Tibial nerve (tissue), 4 donors: ENCODE measurements at regions not wholly inside any gene's neighbourhood (a gene's known extent, or its start where the extent isn't known, plus 50 kb on each side); places are given as distances from the start of the nearest gene placed in this dataset.

Experiments used
- DNase-seq, 2 donors: peaks; one replicate each; pipeline ENCODE4 v3.0.0-alpha.2; 2019; ENCODE audit warnings: low spot score in 2 of 2
- H3K27ac ChIP-seq, 4 donors: fragments of 200-600 bp; sonication (generic) in 3 of 4; one replicate each; pipeline ENCODE4 v1.5.1; 2017 to 2019; ENCODE audit warnings: mild to moderate bottlenecking in 1 of 4
- H3K27me3 ChIP-seq, 2 donors: fragments of 200-600 bp; sonication (generic) in 1 of 2; one replicate each; pipeline versions ENCODE4 v1.5.1 to v1.6.0; 2017 to 2019
- H3K36me3 ChIP-seq, 3 donors: fragments of 200-600 bp; sonication (generic); one replicate each; pipeline ENCODE4 v1.5.1; 2018 to 2019
- H3K4me1 ChIP-seq, 4 donors: fragments of 200-600 bp; sonication (generic) in 3 of 4; one replicate each; pipeline ENCODE4 v1.5.1; 2017 to 2019
- H3K4me3 ChIP-seq, 4 donors: fragments of 200-600 bp; sonication (generic) in 3 of 4; one replicate each; pipeline ENCODE4 v1.5.1; 2017 to 2019; ENCODE audit warnings: mild to moderate bottlenecking in 1 of 4, moderate library complexity in 1 of 4
- H3K9me3 ChIP-seq, 4 donors: fragments of 200-600 bp; sonication (generic) in 3 of 4; one replicate each; pipeline ENCODE4 v1.5.1; 2017 to 2019
- CTCF ChIP-seq, 5 experiments: fragments of 200-600 bp in 3 of 5; fragments of 450-650 bp in 2 of 5; sonication (generic) in 3 of 5; IDR thresholded peaks; one replicate each; pipeline ENCODE4 v1.5.1; 2016 to 2019; ENCODE audit warnings: antibody characterized with exemption in 5 of 5, mild to moderate bottlenecking in 3 of 5, moderate library complexity in 2 of 5
- EP300 ChIP-seq, 2 donors: sonication (generic); formaldehyde crosslinking; IDR thresholded peaks; one replicate each; pipeline ENCODE4 v1.6.1; 2017; ENCODE audit warnings: antibody characterized with exemption in 2 of 2, mild to moderate bottlenecking in 1 of 2
- POLR2A ChIP-seq, 2 donors: fragments of 450-650 bp; IDR thresholded peaks; one replicate each; pipeline ENCODE4 v1.6.1; 2017; ENCODE audit warnings: antibody characterized with exemption in 2 of 2, mild to moderate bottlenecking in 2 of 2, moderate library complexity in 2 of 2
- WGBS, 2 donors: methylation state at CpG; one replicate each; pipeline ENCODE4 v1.1.5; 2018; 5-methylcytosine and 5-hydroxymethylcytosine counted together

GRCh38 chr5:13640270-13640669 is 304.2 kb downstream of the DNAH5 start:
- no peak overlapping the region for H3K4me3 ChIP-seq
- WGBS, 2 donors, result 63% methylated on average over 2 of the region's 2 CpGs
- H3K27me3 ChIP-seq, result no peaks in the 10 kb centered on the region
- H3K9me3 ChIP-seq, result no peaks in the 10 kb centered on the region
- TF ChIP-seq POLR2A (IDR thresholded peaks at IDR 0.05) (no peak), EP300 (IDR thresholded peaks at IDR 0.05) (no peak), CTCF (IDR thresholded peaks at IDR 0.05) (no peak)
- DNase-seq, result no peak
- H3K27ac ChIP-seq, result no peak overlapping the region
- H3K36me3 ChIP-seq, result no peaks in the 10 kb centered on the region
- H3K4me1 ChIP-seq, result no peaks in the 10 kb centered on the region

GRCh38 chr5:13632676-13633075 is 311.8 kb downstream of the DNAH5 start:
- no peaks in the 10 kb centered on the region for H3K36me3 ChIP-seq
- DNase-seq, result no peak
- H3K9me3 ChIP-seq, result no peaks in the 10 kb centered on the region
- WGBS, 2 donors, result 47 to 53% methylated on average over 1 of the region's 1 CpG
- no peaks in the 10 kb centered on the region for H3K4me1 ChIP-seq
- TF ChIP-seq CTCF (IDR thresholded peaks at IDR 0.05) (no peak), EP300 (IDR thresholded peaks at IDR 0.05) (no peak), POLR2A (IDR thresholded peaks at IDR 0.05) (no peak)
- H3K27ac ChIP-seq, result no peak overlapping the region
- H3K4me3 ChIP-seq, result no peak overlapping the region
- H3K27me3 ChIP-seq, result no peaks in the 10 kb centered on the region

- Histone ChIP-seq H3K4me3 (no peak overlapping the region), H3K27me3 (no peaks in the 10 kb centered on the region), H3K27ac (no peak overlapping the region), H3K36me3 (no peaks in the 10 kb centered on the region), H3K9me3 (no peaks in the 10 kb centered on the region), H3K4me1 (no peaks in the 10 kb centered on the region)
- 81 to 86% methylated on average over 2 of the region's 2 CpGs for WGBS, 2 donors
- no peak for DNase-seq
- TF ChIP-seq CTCF (IDR thresholded peaks at IDR 0.05) (no peak), EP300 (IDR thresholded peaks at IDR 0.05) (no peak)
These were observed 315.3 kb downstream of the DNAH5 start for GRCh38 chr5:13629218-13629617.

- H3K9me3 ChIP-seq, result no peaks in the 10 kb centered on the region
- no peak overlapping the region for H3K27ac ChIP-seq
- no peak overlapping the region for H3K4me3 ChIP-seq
- H3K36me3 ChIP-seq, result no peaks in the 10 kb centered on the region
- whole genome bisulfite sequencing, 2 donors, result 56 to 72% methylated on average over 3 of the region's 3 CpGs
- DNase-seq, result no peak
- no peaks in the 10 kb centered on the region for H3K4me1 ChIP-seq
- TF ChIP-seq CTCF (IDR thresholded peaks at IDR 0.05) (no peak), EP300 (IDR thresholded peaks at IDR 0.05) (no peak), POLR2A (IDR thresholded peaks at IDR 0.05) (no peak)
- no peaks in the 10 kb centered on the region for H3K27me3 ChIP-seq
These were observed 316.6 kb downstream of the DNAH5 start for GRCh38 chr5:13627673-13628454.

GRCh38 chr5:13625616-13626198 is 318.8 kb downstream of the DNAH5 start:
- no peak for DNase-seq
- H3K4me3 ChIP-seq, result no peak overlapping the region
- H3K36me3 ChIP-seq, result no peaks in the 10 kb centered on the region
- WGBS, 2 donors, result 63 to 87% methylated on average over 1 of the region's 1 CpG
- no peaks in the 10 kb centered on the region for H3K4me1 ChIP-seq
- no peak overlapping the region for H3K27ac ChIP-seq
- H3K9me3 ChIP-seq, result no peaks in the 10 kb centered on the region
- H3K27me3 ChIP-seq, result no peaks in the 10 kb centered on the region
- TF ChIP-seq EP300 (IDR thresholded peaks at IDR 0.05), result no peak
- TF ChIP-seq CTCF (IDR thresholded peaks at IDR 0.05), result no peak
- TF ChIP-seq POLR2A (IDR thresholded peaks at IDR 0.05), result no peak
